GM10266 (cell line): ENCODE measurements at regions not wholly inside any gene's neighbourhood (a gene's known extent, or its start where the extent isn't known, plus 50 kb on each side); places are given as distances from the start of the nearest gene placed in this dataset.

Experiments
- DNase-seq: peaks from one replicate; pipeline ENCODE4 v3.0.0; 2012; ENCODE audit errors: extremely low spot score
- CTCF ChIP-seq: IDR thresholded peaks from 2 replicates; pipeline ENCODE4 v1.5.1; 2012; ENCODE audit warnings: mild to moderate bottlenecking, low read depth; ENCODE audit not compliant: control insufficient read depth, insufficient read depth; ENCODE audit errors: missing control alignments

GRCh38 chr13:80101040-80101439 is 239.9 kb downstream of the SPRY2 start:
- no peak for TF ChIP-seq CTCF

GRCh38 chr13:80100636-80101035 is 240.3 kb downstream of the SPRY2 start:
- DNase-seq, result no peak
- TF ChIP-seq CTCF, result no peak

More at GRCh38 chr13:80101040-80101439, 239.9 kb downstream of the SPRY2 start:
- no peak for DNase-seq

GRCh38 chr13:80097561-80097960 is 243.4 kb downstream of the SPRY2 start:
- TF ChIP-seq CTCF, result no peak
- no peak for DNase-seq

- no peak for TF ChIP-seq CTCF
- no peak for DNase-seq
These were observed 244.5 kb downstream of the SPRY2 start for GRCh38 chr13:80096383-80096782.

GRCh38 chr13:80094526-80094925 is 246.4 kb downstream of the SPRY2 start:
- no peak for DNase-seq

GRCh38 chr13:80093888-80094287 is 247.0 kb downstream of the SPRY2 start:
- no peak for TF ChIP-seq CTCF

More at GRCh38 chr13:80094526-80094925, 246.4 kb downstream of the SPRY2 start:
- TF ChIP-seq CTCF, result no peak

GRCh38 chr13:80086304-80086721 is 254.6 kb downstream of the SPRY2 start:
- no peak for DNase-seq
- no peak for TF ChIP-seq CTCF

More at GRCh38 chr13:80093888-80094287, 247.0 kb downstream of the SPRY2 start:
- no peak for DNase-seq
